OCI-LY1 (cell line): ENCODE measurements at regions not wholly inside any gene's neighbourhood (a gene's known extent, or its start where the extent isn't known, plus 50 kb on each side); places are given as distances from the start of the nearest gene placed in this dataset.

Source experiments
- EZH2 ChIP-seq: fragments of 200-600 bp; sonication (generic), shearing (Covaris generic); IDR thresholded peaks from 2 replicates; pipeline ENCODE4 v1.8.0; 2017; ENCODE audit warnings: borderline replicate concordance, mixed run types, mild to moderate bottlenecking, antibody characterized with exemption, low read length, moderate library complexity, mixed read lengths
- TF ChIP-seq, protein P1 (sequence below): fragments of 200-600 bp; sonication (generic), shearing (Covaris generic); IDR thresholded peaks from 2 replicates; pipeline ENCODE4 v1.5.1; 2017; ENCODE audit warnings: mild to moderate bottlenecking, antibody characterized with exemption, low read length, moderate library complexity, mixed read lengths

DNA sequence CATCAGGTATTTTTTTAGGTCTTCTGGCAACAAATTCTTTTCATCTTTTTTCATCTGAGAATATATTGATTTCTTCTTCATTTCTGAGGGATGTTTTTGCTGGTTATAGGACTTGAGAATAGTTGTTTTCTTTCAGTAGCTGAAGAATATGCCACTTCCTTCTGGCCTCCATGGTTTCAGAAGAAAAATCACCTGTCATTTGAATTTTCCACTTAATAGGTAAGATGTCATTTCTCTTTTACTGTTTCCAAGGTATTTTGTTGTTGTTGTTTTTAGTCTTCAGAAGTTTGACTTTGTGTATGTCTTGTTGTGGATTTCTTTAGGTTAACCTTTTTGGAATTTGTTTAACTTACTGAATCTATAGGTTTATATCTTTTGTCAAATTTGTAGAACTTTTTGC is 257.8 kb upstream of the AMIGO2 start:
- TF ChIP-seq, protein P1, sequence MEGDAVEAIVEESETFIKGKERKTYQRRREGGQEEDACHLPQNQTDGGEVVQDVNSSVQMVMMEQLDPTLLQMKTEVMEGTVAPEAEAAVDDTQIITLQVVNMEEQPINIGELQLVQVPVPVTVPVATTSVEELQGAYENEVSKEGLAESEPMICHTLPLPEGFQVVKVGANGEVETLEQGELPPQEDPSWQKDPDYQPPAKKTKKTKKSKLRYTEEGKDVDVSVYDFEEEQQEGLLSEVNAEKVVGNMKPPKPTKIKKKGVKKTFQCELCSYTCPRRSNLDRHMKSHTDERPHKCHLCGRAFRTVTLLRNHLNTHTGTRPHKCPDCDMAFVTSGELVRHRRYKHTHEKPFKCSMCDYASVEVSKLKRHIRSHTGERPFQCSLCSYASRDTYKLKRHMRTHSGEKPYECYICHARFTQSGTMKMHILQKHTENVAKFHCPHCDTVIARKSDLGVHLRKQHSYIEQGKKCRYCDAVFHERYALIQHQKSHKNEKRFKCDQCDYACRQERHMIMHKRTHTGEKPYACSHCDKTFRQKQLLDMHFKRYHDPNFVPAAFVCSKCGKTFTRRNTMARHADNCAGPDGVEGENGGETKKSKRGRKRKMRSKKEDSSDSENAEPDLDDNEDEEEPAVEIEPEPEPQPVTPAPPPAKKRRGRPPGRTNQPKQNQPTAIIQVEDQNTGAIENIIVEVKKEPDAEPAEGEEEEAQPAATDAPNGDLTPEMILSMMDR = no peak
- TF ChIP-seq EZH2 = no peak
